Kidney (tissue), 13 donors: ENCODE measurements at regions not wholly inside any gene's neighbourhood (a gene's known extent, or its start where the extent isn't known, plus 50 kb on each side); places are given as distances from the start of the nearest gene placed in this dataset.

ENCODE experiments used
- DNase-seq, 5 donors: peaks; one replicate each; pipeline ENCODE4 v3.0.0-alpha.2; 2013 to 2020
- FAIRE-seq: peaks from 2 replicates; lab custom pipeline; 2012; peaks lifted over from hg19 to GRCh38; lab: Jason Lieb, UNC
- H3K27ac ChIP-seq, 2 donors: one replicate each; pipeline ENCODE4 v1.7.0; 2013; ENCODE audit warnings: low read depth in 2 of 2, low read length in 2 of 2, inconsistent platforms in 1 of 2
- H3K27me3 ChIP-seq: one replicate; pipeline ENCODE4 v1.7.1; 2013; ENCODE audit warnings: low read length, inconsistent platforms; ENCODE audit not compliant: control insufficient read depth, insufficient read depth
- H3K36me3 ChIP-seq, 3 donors: one replicate each; pipeline versions ENCODE4 v1.7.0 to v1.7.1; 2013; ENCODE audit warnings: low read length in 3 of 3, control low read depth in 1 of 3, inconsistent platforms in 1 of 3; ENCODE audit not compliant: insufficient read depth in 3 of 3, control insufficient read depth in 2 of 3
- H3K4me1 ChIP-seq, 3 donors: one replicate each; pipeline versions ENCODE4 v1.7.0 to v1.7.1; 2013; ENCODE audit warnings: low read length in 3 of 3, inconsistent platforms in 1 of 3, low read depth in 1 of 3; ENCODE audit not compliant: control insufficient read depth in 2 of 3, insufficient read depth in 2 of 3
- H3K4me3 ChIP-seq, 3 donors: one replicate each; pipeline versions ENCODE4 v1.7.0 to v1.8.1; 2013; ENCODE audit warnings: low read length in 3 of 3, control low read depth in 1 of 3, inconsistent platforms in 1 of 3
- H3K9ac ChIP-seq, 3 donors: one replicate each; pipeline versions ENCODE4 v1.7.0 to v1.7.1; 2013; ENCODE audit warnings: low read length in 3 of 3, control low read depth in 1 of 3, inconsistent platforms in 1 of 3
- H3K9me3 ChIP-seq, 3 donors: one replicate each; pipeline versions ENCODE4 v1.7.0 to v1.7.1; 2013; ENCODE audit warnings: low read length in 3 of 3, control low read depth in 1 of 3, inconsistent platforms in 1 of 3; ENCODE audit not compliant: control insufficient read depth in 2 of 3, insufficient read depth in 1 of 3
- CTCF ChIP-seq: IDR thresholded peaks from 3 replicates; pipeline ENCODE4 v1.5.1; 2012; ENCODE audit warnings: mild to moderate bottlenecking, moderate library complexity, borderline replicate concordance; ENCODE audit not compliant: insufficient read depth; ENCODE audit errors: extremely low read depth
- intact Hi-C: fragments of 100-400 bp; cut with DNase I; formaldehyde crosslinking; loops from one replicate; pipeline ENCODE4 v1.11.1; 2022
- donor health status: control.
- donor health status: control.
- donor health status: control.
- donor health status: control.
- donor health status: control.
- donor health status: DM: yes; HTN: yes; CAD: no.
- donor health status: Normal renal cell carcinoma (clear cell type).

GRCh38 chr5:159422361-159422760 lies 92.1 kb upstream of the IL12B start:
- no peak for TF ChIP-seq CTCF
- H3K4me1 ChIP-seq, result no peaks in the 10 kb centered on the region
- no peaks in the 10 kb centered on the region for H3K9me3 ChIP-seq
- intact Hi-C loops, result no loop called here
- no peak overlapping the region for H3K9ac ChIP-seq
- H3K4me3 ChIP-seq, result no peak overlapping the region
- no peak overlapping the region for H3K27ac ChIP-seq
- H3K36me3 ChIP-seq, result no peaks in the 10 kb centered on the region
- no peaks in the 10 kb centered on the region for H3K27me3 ChIP-seq
- FAIRE-seq (no peak), DNase-seq (no peak)

- FAIRE-seq, result no peak
- no peak for TF ChIP-seq CTCF
- intact Hi-C loops, result no loop called here
These were observed 92.6 kb upstream of the IL12B start for GRCh38 chr5:159422910-159423309.

GRCh38 chr5:159424123-159424522 lies 93.8 kb upstream of the IL12B start:
- intact Hi-C loops, result no loop called here
- no peak overlapping the region for H3K4me3 ChIP-seq
- FAIRE-seq, result no peak

More at GRCh38 chr5:159422910-159423309, 92.6 kb upstream of the IL12B start:
- DNase-seq, result no peak
- Histone ChIP-seq H3K9me3 (no peaks in the 10 kb centered on the region), H3K4me3 (no peak overlapping the region), H3K4me1 (no peaks in the 10 kb centered on the region), H3K27me3 (no peaks in the 10 kb centered on the region), H3K27ac (no peak overlapping the region), H3K36me3 (no peaks in the 10 kb centered on the region), H3K9ac (no peak overlapping the region)

More at GRCh38 chr5:159424123-159424522, 93.8 kb upstream of the IL12B start:
- DNase-seq, result no peak
- no peaks in the 10 kb centered on the region for H3K4me1 ChIP-seq
- H3K9ac ChIP-seq, result no peak overlapping the region
- no peaks in the 10 kb centered on the region for H3K9me3 ChIP-seq
- H3K27me3 ChIP-seq, result no peaks in the 10 kb centered on the region
- no peak overlapping the region for H3K27ac ChIP-seq
- no peak for TF ChIP-seq CTCF
- H3K36me3 ChIP-seq, result no peaks in the 10 kb centered on the region
